Brain pericyte (primary cell): ENCODE measurements at regions not wholly inside any gene's neighbourhood (a gene's known extent, or its start where the extent isn't known, plus 50 kb on each side); places are given as distances from the start of the nearest gene placed in this dataset.
A peak's percentile ranks its signal among the peaks of the same experiment; 100 is the strongest.

Source experiments
- DNase-seq: peaks from one replicate; pipeline ENCODE4 v3.0.0-alpha.2; 2012; ENCODE audit warnings: low read depth, low spot score

DNA sequence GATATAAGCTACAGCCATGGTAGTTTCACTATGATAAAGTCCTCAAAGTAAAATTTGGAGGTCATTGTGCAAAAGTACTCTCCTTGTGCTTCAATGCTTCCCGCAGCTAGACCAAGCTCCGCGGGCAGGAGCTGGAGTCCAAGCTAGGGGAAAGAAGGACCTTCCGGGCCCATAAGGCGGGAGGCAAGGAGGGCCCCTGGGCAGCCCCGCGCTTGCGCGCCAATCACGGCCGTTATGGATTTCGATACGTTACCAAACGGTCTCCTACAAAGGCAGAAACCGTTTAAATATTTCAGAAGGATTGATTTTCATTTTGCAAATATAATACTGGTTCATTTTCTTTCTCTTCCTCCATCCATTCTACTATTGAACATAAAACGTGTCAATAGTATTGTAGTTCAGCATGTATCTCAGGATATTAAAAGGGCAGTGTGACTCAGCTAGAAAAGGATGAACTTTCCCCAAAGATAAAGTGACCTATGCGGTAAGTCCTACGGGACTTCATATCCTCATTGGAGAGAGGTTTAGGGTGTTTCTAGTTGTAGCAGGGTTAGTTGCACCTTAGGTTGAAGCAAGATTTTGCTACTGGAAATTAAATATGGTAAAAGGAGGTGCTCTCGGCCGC lies 128.0 kb downstream of the KIF20B start:
- DNase-seq = no peak

DNA sequence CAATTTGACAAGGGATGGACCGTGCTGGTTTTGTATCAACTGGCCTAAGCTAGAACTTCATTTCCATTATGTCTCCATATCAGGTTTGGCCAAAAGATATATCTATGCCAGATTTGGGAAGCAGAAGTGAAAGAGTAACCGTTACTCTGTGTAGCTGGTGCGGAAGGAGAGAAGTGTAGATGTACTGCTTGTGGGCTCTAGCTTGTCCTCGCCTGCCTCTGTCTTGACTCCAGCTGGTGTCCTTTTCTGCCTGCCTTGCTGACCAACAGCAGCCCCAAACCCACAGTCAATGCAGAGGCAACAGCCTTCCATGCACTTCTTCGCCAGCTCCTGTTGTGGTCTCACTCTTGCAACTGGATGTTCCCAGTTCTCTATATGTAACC lies 128.5 kb downstream of the KIF20B start:
- DNase-seq = no peak

GRCh38 chr10:89830624-89831023 lies 129.2 kb downstream of the KIF20B start:
- no peak for DNase-seq

GRCh38 chr10:89836840-89837164 lies 135.4 kb downstream of the KIF20B start:
- no peak for DNase-seq

DNA sequence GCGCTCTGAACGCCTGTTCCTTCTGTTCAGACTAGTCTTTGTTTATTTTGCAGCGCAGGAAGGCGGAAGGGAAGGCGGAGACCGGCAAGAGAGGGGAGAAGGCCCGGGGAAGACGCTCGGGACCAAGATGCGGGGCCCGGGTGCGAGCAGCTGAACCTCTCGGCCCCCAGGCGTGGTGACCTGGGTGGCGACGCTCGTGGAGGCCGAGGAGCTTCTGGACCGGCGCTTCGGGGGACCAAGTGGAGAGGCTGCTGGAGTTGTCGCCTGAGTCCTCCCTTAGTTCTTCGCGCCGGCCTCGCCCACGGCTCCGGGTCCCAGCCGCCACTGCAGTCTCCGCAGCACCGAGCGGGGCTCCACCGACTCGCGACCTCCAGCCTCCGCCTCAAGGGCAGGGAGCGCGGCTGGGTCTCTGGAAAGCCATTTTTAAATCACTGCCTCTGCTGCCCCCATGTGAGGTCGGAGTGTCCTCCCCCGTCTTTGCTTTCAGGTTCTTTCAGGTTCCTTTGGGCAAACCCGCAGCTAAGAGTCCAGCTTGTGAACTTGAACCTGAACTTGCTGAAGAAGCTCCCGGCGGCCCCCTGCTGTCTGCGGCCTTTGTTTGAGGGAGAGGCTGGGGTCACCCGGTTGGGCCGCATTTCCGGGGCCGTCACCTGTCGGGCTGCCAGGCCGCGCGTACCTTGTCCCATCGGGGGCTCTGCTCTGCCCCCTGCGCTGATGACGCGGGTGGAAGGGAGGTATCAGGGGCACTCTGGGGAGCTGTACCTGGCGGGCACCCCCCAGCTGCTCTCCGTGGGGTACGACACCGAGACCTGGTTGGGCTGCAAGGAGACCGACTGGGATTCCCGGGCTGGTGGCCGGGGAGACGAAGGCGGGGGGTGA lies 136.0 kb downstream of the KIF20B start:
- no peak for DNase-seq

GRCh38 chr10:89838044-89838615 lies 136.7 kb downstream of the KIF20B start:
- DNase-seq = no peak

- no peak for DNase-seq
Measured at GRCh38 chr10:89845541-89846280, 144.3 kb downstream of the KIF20B start.

DNA sequence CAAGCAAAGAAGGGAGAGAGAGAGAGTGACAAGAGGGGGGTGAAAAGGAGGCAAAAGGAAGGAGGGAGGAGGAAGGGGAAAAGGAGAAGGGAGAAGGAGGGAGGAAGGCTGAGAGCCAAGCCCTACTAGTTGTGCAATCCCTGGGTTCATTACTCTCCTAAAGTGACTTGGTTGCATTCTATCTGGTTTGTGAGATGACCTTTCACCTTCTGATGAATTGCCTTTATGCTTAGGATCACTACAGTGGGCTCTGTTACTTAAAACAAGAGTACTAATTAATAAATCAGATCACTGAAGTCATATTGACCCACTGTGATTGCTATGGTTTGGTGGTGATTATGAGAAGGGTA lies 144.9 kb downstream of the KIF20B start:
- no peak for DNase-seq

DNA sequence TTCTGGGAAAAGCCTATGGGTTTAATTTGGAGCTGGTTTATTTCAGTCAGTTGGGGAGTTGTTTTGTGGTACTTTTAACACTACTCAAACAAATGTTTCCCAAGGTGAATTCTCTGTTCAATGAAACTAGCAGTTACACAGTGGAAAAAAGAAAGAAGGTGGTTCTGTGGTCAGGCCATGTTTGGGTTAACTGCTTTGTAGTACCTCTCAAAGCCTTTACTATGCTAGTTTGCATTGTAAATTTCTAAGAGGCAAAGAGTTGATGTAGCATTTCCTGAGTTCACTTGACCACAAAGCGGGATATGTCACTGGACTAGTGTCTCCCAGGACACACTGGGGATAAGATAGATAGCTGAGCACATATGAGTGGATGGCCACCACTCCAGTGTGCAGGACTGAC lies 145.4 kb downstream of the KIF20B start:
- no peak for DNase-seq

DNA sequence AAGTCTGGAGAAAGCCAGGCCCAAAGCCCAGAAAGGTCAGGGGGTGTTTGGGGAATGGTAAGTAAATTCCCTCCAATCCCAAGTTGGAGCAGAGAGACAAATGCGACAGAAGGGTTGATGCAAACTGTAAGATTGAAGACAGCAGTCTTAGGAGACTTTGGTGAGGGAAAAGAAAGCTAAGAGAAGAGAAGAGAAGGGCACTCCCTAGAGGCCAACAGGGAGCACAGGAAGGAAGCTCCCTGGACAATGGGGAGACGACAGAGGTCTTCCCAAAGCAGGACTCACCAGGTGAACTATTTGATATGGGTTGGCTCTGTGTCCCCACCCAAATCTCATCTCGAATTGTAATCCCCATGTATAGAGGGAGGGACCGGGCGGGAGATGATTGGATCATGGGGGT lies 151.5 kb downstream of the KIF20B start:
- DNase-seq = no peak

- DNase-seq = no peak
Measured at GRCh38 chr10:89853781-89854191, 152.4 kb downstream of the KIF20B start.

DNA sequence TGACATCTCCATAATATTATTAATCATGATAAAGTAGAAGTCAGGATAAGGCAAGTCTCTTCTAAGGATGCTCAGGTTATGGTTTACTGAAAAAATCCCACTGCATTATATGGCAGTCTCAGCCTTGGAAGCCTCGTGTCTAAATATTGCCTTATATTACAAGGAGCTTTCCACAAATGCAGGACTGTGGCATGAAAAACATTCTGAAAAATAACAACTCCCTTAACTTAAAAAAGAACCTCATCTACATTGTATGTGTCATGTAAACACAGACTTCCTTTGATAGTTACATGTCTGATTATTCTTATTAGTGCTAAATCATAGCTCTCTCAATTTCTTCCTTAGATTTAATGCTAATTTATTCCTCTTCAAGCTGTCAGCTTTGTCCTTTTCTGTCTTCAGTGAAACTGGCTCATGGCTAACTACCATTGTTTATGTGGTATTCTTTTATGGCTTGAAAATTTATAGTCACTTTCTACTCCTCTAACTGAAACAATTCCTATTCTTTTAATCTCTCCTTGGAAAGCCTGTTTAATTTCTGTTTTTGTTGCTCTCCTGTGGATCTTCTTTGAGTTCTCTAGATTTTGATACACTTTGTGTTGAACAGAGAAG lies 156.1 kb downstream of the KIF20B start:
- DNase-seq = no peak

- no peak for DNase-seq
Measured at GRCh38 chr10:89861199-89861573, 159.8 kb downstream of the KIF20B start.

DNA sequence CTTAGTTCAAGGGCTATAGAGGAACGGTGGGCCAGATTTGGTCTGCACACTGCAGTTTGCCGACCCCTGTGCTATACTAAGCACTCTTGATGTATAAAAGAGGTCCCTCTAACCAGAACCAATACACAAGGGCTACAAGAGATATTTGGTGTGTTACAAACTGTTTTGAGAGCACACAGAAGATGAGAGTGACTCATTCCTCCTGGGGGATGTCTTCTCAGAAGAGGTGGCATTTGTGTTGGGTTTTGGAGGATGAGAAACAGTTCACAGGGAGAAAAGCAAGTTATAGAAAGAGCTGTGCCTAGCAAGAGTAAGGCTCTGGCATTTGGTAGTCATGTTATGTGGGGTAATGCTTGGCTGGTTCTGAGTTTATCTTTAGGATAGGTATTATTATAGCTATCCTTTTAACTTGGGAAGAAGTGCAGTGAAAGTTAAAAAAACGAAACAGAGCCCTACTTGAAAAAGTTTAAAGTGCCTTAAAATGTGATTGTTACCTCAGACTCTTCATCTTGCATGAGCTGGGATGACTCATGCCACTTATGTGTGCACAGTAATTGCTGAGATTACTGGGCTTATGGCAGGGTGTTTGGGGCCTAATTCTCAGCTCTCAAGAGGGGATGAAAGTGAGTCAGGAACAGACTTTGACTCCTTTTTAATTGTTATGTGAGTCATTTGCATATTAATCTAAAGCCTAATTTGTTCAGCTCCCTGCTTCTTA lies 160.4 kb downstream of the KIF20B start:
- no peak for DNase-seq

DNA sequence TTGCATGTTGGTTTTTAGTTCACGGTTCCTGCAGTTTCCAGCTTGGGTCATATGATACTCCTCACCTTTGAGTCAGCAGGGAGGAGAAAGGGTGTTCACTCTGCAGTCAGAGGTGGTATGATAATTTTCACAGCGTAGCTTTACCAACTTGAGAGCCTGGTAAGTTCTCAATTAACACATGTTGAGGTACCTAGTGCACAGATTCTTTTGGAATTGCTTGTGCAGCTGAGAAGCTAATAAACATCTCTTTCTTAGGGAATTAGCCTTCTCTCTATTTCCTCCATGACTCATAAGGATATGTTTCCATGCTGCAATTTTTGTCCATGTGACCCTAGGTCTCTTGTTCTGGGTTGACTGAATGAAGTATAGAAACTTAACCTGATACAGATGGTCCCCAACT lies 166.6 kb downstream of the KIF20B start:
- DNase-seq = no peak

DNA sequence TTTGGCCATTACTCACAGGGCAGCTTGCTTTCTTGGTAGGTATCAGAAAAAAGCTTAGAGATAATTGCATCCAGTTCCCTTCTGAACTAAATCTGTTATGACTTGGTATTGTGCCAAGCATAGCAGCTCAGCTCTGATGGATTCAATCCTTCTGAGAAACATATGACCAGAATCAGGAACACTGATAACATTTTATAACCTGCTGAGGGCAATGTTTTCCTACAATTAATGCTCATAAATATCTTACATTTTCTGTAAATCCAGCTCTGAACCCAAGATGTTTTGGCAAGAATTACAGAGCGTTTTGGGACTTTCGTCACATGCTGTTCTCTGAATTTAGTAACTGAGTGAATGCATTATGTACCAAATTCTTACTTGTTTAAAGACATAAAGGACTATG lies 167.8 kb downstream of the KIF20B start:
- DNase-seq = peak; percentile 33

DNA sequence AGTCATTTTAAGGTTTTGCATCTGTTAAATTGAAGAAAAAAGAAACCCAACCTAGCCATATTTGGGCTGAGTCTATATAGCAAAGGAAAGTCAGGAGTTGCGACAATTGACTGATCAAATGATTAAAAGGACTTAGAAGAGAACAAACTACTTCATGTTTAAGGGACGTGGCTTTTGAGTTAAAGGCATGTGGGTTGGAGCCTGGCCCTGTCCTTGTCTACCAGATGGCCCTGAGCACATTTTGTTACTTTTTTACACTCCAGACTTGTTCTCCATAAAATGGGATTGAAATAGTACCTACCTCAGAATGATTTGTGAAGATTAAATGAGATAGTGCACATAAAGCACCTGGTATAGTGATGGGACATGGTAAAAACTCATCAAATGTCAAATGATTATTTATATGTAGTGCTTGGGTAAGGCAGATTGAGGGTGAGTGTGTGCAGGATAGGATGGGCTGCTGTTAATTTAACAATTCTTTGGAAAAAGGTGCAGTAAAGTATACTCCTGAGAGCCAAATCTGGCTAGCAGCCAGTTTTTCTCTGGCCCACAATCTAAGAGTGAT lies 168.3 kb downstream of the KIF20B start:
- no peak for DNase-seq

DNA sequence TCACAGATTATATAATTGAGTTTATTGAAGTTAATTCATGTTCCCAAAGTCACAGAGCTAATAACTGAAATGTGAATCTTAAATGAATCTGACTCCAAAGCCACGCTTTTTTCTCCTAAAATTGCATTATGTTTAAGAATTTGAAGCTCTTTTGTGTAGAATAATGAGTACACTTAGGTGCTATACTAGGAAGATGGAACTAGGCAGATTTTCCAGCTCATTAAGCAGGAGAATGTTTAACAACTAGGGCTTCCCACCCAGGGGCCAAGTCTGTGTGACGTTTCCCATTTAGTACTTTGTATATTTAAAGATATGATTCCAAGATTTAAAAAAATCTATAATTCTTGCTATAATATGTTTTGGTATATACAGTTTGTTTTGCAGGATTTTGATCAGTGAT lies 169.5 kb downstream of the KIF20B start:
- no peak for DNase-seq

GRCh38 chr10:89873055-89873454 lies 171.7 kb downstream of the KIF20B start:
- no peak for DNase-seq

GRCh38 chr10:89875557-89875956 lies 174.2 kb downstream of the KIF20B start:
- no peak for DNase-seq

- DNase-seq = no peak
Measured at GRCh38 chr10:89879121-89879520, 177.7 kb downstream of the KIF20B start.
